Activated CD4-positive, alpha-beta T cell treated with anti-CD3 and anti-CD28 coated beads, Interleukin-10, Interleukin-2, amounts not matched to agents 100 ng/mL and 50 ng/mL, durations not matched to agents 16 hours and 8 hours (primary cell): ENCODE measurements at regions not wholly inside any gene's neighbourhood (a gene's known extent, or its start where the extent isn't known, plus 50 kb on each side); places are given as distances from the start of the nearest gene placed in this dataset.

ENCODE experiments used
- DNase-seq: peaks from one replicate; pipeline ENCODE4 v3.0.0-alpha.2; 2020

- DNase-seq = no peak
Measured at GRCh38 chrX:69024931-69025330, 140.3 kb downstream of the PJA1 start.

DNA sequence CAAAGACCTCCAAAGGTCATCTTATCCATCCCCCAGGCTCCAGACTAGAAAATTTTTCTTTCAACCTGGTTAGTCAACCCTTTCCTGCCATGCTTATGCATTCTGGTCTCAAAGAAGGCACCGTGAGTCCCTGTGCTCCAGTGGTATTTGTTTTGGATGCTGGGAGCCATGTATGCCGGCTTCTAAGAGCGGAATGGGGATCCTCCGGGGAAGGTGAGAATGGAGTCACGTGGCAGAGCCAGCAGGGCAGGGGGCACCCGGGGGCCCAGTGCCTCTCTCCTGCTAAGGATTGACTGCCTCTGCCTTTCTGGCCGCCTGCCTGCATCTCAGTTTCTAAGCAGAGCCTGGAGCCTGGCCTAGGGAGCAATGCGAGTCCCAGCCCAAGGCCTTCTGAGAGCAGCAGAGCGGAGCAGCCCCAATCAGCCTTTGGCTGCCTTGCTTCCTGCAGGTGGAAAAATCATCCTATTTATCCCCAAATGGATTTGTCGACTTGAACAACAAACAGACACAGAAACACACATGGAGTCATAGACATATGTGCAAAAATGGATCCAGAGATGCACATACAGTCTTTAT lies 141.0 kb downstream of the PJA1 start:
- no peak for DNase-seq

DNA sequence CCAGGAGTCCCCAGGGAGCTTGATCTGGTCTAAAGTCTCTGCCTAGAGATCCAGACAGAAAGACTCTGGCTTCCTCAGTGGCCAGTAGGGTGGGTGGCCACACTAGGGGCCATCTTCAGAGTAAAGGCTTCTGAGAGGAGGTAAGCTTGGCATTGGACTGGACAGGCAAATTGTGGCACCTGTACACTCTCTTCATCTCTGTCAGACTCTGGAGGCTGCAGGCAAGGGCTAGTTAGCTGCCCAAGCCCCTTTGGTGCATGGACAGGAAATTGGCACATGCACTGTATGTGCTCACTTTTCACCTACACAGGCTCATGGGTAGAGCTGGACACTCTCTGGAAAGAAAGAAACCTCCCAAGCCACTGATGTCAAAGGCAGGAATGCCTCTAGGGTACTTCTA lies 142.8 kb downstream of the PJA1 start:
- no peak for DNase-seq

GRCh38 chrX:69021141-69021960 lies 143.9 kb downstream of the PJA1 start:
- DNase-seq = no peak

DNA sequence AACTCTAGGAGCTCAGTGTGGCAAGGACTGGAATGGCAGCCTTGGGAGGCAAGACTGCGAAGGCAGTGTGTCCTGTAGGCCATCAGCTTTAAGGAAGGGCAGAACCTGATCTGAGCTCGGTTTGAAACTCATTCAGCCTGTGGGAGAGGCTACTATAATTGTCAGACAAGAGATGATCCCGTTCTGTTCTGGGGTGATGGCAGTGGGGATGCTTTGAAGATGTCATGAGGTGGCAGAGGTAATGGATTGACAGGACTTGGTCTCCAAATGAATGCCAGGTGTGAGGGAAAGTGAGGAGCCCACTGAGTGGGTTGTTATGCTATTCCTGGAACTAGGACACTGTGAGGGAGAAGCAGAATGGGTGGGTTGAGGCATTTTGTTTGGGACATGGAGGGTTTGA lies 144.9 kb downstream of the PJA1 start:
- no peak for DNase-seq

DNA sequence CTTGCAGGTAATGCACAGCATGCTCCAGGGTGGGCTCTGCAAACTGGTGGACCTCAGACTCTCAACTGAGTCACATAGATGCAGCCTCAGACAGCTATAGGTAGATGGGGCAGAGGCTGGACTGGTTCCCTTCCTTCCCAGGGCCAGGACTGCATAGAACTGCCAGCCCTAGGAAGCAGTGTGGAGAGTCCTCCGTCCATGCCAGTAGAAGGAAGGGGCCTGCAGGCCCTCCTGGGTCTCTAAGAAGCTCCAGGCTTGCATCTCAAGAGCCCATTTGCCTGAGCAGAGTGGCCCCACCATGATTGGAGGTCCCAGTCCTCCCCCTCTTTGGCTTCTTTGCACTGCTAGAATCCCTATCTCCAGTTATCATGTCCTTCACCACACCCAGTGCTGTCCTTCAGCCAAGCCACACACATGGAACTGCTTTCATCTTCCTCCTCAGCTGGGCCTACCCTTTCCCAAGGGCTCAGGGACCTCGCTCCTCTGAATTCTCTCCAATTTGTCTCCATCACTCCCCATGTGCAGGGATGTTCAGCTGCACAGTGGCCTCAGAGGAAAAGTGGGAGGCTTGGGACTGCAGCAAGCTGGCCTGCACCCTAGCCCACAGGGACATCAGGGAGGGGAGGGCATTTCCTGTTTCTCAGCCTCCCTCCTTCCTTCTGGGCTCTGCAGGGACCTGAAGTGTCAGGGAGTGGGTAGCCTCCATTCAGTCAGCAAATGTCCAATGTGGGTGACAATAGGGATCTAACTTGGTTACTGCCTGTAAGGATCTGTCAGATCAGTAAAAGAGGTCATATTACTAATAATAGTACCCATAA lies 146.0 kb downstream of the PJA1 start:
- no peak for DNase-seq

DNA sequence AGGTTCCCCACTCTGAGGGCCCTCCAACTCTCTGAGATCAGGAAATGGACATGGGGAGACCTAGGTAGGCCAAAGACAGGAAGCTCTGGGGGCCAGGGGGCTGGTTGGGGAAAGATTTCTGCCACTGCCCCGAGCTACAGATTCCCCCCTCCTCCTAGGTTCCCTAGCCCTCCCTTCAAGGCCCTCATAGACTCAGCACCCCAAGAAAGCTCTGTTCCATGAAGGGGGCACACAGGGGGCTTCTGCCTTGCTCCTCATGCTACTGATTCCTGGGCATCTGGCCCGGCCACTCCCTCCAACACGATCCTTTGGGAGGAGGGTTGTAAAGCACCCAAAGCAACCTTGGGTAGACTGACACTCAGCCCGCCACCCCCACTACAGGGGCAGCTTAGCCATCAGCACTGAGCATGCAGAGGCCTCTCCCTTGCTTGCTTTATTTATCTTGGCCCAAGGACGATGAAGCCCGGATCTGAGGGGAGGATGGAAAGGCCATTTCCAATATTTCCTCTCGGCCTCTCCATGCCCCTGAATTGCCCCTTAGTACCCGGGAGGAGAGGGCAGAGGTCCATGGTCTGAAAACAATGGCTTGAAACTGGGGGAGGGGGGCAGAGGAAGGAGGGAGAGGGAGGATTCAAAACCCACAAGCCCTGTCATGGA lies 146.7 kb downstream of the PJA1 start:
- no peak for DNase-seq

DNA sequence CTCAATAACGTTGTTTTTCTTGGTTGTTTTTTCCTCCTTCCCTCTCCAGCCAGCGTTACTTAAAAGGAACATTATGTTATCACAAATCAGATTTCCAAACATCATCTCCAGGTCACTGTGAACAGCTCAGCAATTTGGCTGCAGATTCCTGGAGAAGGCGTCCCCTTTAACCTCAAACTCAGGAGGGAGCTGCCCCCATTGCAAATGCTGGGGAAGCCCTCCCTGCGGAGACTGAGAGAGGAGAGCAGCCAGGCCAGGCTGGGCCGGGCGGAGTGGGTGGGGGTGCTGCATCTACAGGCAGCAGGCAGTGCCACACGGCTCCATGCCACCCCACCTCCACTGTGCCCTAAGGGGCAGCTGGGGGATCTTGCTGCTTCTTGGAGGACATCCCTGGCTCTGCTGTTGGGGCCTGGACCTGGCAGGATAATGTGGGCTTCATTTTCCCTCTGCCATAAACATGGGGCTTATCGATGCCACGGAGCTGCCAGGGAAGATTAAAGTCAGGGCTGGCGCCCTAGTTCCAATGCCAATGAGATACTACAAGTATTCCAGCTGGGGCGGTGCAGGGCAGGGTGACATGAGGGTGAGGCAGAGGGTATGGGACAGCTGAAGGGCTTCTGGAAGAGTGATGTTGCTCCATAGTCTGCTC lies 148.8 kb downstream of the PJA1 start:
- no peak for DNase-seq

GRCh38 chrX:69015564-69016292 lies 149.5 kb downstream of the PJA1 start:
- no peak for DNase-seq

- DNase-seq = no peak
Measured at GRCh38 chrX:69015156-69015555, 150.1 kb downstream of the PJA1 start.

DNA sequence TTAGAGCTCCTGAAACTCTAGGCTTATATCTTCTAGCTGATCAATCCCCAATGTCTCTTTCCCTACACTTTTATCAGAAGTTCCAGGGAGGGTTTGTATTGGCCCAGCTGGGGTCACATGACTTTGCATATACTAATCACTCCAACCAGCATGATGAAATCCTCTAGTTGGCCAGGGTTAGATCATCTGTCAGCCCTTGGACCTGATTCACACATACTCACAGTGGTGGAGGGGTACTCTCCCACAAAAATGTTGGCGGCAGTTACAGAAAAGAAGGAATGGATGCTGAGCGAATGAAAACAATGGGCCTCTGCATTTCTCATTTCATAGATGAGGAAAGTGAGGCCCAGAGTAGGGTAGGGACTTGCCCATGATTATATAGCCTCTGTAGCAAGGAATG lies 151.1 kb downstream of the PJA1 start:
- no peak for DNase-seq

GRCh38 chrX:69010339-69010738 lies 154.9 kb downstream of the PJA1 start:
- DNase-seq = no peak

DNA sequence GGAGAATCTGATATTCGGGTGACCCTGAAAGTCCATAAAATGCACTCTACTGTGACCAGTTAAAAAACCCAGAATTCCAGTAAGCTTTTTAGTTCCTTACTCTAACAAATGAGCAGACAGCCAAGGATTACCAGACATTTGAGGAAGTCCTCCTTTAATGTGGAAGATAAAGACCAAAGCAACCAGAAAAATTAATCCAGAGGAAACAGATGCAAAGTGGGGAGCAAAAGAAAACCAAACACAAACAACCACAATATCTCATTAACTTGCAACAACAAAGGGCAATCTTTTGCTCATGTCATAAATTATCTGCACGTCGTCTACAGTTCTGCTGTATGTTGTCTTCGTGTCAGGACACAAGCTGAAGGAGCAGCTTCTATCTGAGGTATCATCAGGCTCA lies 164.4 kb downstream of the PJA1 start:
- DNase-seq = no peak

- no peak for DNase-seq
Measured at GRCh38 chrX:68999931-69000330, 165.3 kb downstream of the PJA1 start.

GRCh38 chrX:68999356-68999755 lies 165.9 kb downstream of the PJA1 start:
- no peak for DNase-seq

- DNase-seq = no peak
Measured at GRCh38 chrX:68998716-68999115, 166.5 kb downstream of the PJA1 start.

DNA sequence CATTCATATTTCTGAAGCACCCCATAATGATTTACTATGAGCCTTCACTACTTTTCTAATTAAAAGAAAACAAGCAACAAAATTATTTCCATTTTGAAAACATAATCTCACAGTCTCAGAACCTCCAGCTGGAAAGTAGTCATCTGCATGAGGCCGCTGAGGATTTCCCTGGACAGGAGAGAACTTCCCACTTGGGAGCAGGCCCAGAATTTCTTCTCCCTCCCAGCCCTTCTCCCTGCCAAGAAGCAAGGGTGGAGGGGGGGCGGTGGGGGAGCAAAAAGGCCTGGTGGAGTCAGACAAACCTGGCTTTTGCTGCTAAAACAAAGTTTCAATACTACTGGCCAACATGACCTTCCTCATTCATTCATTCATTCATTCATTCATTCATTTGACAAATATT lies 167.3 kb downstream of the PJA1 start:
- DNase-seq = no peak

DNA sequence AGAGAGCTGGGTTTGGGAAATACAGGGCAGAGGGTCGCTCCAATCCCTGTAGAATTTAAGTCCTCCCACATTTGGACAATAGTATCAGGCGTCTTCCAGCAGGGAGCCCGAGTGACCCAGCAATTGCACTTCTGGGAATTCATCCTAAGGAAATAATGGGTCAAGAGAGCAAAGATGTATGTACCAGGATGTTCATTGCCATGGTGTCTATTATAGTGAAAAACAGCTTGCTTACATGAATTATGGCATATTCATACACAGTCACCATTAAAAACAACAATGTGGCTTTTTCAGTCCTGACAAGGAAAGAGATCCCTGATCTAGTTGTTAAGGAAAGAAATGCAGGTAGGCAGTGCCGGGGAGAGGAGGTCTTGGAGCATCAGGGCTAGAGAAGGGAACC lies 167.7 kb downstream of the PJA1 start:
- no peak for DNase-seq

GRCh38 chrX:68995780-68996551 lies 167.1 kb downstream of the EFNB1 start:
- no peak for DNase-seq

DNA sequence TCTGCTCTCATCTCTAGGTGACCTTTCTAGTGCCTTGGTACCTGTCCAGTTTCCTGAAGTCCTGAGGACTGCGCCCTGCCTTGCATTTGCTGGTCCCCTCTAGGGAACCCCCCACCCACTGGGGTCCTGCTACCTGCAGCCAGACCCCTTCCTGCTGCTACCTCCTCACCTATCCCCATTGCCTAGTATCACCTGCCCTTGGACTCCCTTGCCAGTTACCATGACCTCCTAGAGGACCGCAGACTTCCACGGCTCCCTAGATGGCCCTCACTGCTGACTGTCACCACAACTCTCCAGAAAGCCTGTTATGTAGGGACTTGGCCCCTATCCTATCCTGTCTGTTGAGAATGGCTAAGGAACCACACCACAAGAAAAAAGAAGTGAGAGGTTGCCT lies 166.6 kb downstream of the EFNB1 start:
- DNase-seq = no peak

DNA sequence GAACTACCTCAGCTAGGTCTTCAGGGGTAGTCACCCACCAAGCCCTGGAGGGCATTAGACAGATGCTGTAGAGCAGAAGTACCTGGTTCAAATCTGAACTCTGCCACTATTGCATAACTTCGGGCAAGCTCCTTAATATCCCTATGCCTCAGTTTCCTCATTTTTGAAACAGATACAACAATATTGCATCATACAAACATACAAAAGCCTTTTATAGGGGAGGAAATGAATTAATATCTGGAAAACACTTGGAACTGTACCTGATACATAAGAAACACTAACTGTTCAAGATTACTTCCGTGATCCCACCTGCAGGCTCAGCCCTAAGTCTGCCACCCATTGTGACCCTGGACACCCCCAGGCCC lies 166.1 kb downstream of the EFNB1 start:
- no peak for DNase-seq
